ENCODE measurements at regions not wholly inside any gene's neighbourhood (a gene's known extent, or its start where the extent isn't known, plus 50 kb on each side); places are given as distances from the start of the nearest gene placed in this dataset.
"Not testable (repeated sequence)": the region's sequence is repeated elsewhere in the genome, so short reads cannot be mapped to it uniquely, and the experiment has no call there.

GRCh38 chr14:41518030-41518429 lies 88.6 kb upstream of the LRFN5 start:
- not testable (repeated sequence) for TF ChIP-seq CTCF, EP300 (IDR thresholded peaks at IDR 0.05)
